ENCODE measurements at regions not wholly inside any gene's neighbourhood (a gene's known extent, or its start where the extent isn't known, plus 50 kb on each side); places are given as distances from the start of the nearest gene placed in this dataset.

GRCh38 chr7:45455662-45456061 lies 118.5 kb upstream of the ADCY1 start:
- no peak for DNase-seq (ENCODE audit: low read depth)

GRCh38 chr7:45456105-45456504 lies 118.1 kb upstream of the ADCY1 start:
- DNase-seq (ENCODE audit: low read depth) = no peak

GRCh38 chr7:45456747-45457524 lies 117.2 kb upstream of the ADCY1 start:
- DNase-seq (ENCODE audit: low read depth) = no peak

GRCh38 chr7:45457591-45457990 lies 116.6 kb upstream of the ADCY1 start:
- DNase-seq (ENCODE audit: low read depth) = no peak

GRCh38 chr7:45459476-45459875 lies 114.7 kb upstream of the ADCY1 start:
- no peak for DNase-seq (ENCODE audit: low read depth)

GRCh38 chr7:45460379-45460778 lies 113.8 kb upstream of the ADCY1 start:
- DNase-seq (ENCODE audit: low read depth) = no peak

GRCh38 chr7:45461026-45461425 lies 113.1 kb upstream of the ADCY1 start:
- DNase-seq (ENCODE audit: low read depth) = no peak

- DNase-seq (ENCODE audit: low read depth) = no peak
These were observed 105.1 kb upstream of the ADCY1 start for GRCh38 chr7:45469103-45469502.

GRCh38 chr7:45470031-45470430 lies 104.1 kb upstream of the ADCY1 start:
- no peak for DNase-seq (ENCODE audit: low read depth)

- no peak for DNase-seq (ENCODE audit: low read depth)
These were observed 94.4 kb upstream of the ADCY1 start for GRCh38 chr7:45479781-45480180.

- DNase-seq (ENCODE audit: low read depth) = no peak
These were observed 91.7 kb upstream of the ADCY1 start for GRCh38 chr7:45482451-45482850.

GRCh38 chr7:45484094-45484493 lies 90.1 kb upstream of the ADCY1 start:
- DNase-seq (ENCODE audit: low read depth) = no peak

- DNase-seq (ENCODE audit: low read depth) = no peak
These were observed 87.6 kb upstream of the ADCY1 start for GRCh38 chr7:45486575-45486974.

- no peak for DNase-seq (ENCODE audit: low read depth)
These were observed 79.3 kb upstream of the ADCY1 start for GRCh38 chr7:45494885-45495284.

- DNase-seq (ENCODE audit: low read depth) = no peak
These were observed 78.5 kb upstream of the ADCY1 start for GRCh38 chr7:45495618-45496017.

- DNase-seq (ENCODE audit: low read depth) = no peak
These were observed 73.9 kb upstream of the ADCY1 start for GRCh38 chr7:45500257-45500656.

- DNase-seq (ENCODE audit: low read depth) = no peak
These were observed 72.4 kb upstream of the ADCY1 start for GRCh38 chr7:45501791-45502190.

- DNase-seq (ENCODE audit: low read depth) = no peak
These were observed 68.1 kb upstream of the ADCY1 start for GRCh38 chr7:45506059-45506458.

GRCh38 chr7:45509222-45509621 lies 64.9 kb upstream of the ADCY1 start:
- DNase-seq (ENCODE audit: low read depth) = no peak

- no peak for DNase-seq (ENCODE audit: low read depth)
These were observed 62.2 kb upstream of the ADCY1 start for GRCh38 chr7:45511721-45512597.

- DNase-seq (ENCODE audit: low read depth) = no peak
These were observed 59.2 kb upstream of the ADCY1 start for GRCh38 chr7:45514944-45515343.

- DNase-seq (ENCODE audit: low read depth) = no peak
These were observed 58.8 kb upstream of the ADCY1 start for GRCh38 chr7:45515346-45515745.

Data from stimulated activated CD8-positive, alpha-beta memory T cell treated with anti-CD3 and anti-CD28 coated beads, Interleukin-12 subunit alpha, Interleukin-12 subunit beta, amount 100 ng/mL, for 1 hour (primary cell).